DMS 273 (cell line): ENCODE measurements at regions not wholly inside any gene's neighbourhood (a gene's known extent, or its start where the extent isn't known, plus 50 kb on each side); places are given as distances from the start of the nearest gene placed in this dataset.

Experiments
- DNase-seq: peaks from one replicate; lab custom pipeline; 2025; ENCODE audit not compliant: unreplicated experiment; lab: John Stamatoyannopoulos, UW

- peak; percentile 29 for DNase-seq
Measured at GRCh38 chr11:113634940-113635575, 71.0 kb downstream of the TMPRSS5 start.

GRCh38 chr11:113632981-113633380, 73.1 kb downstream of the TMPRSS5 start:
- DNase-seq, result no peak

- no peak for DNase-seq
Measured at GRCh38 chr11:113629562-113629961, 76.5 kb downstream of the TMPRSS5 start.

- peak; percentile 44 for DNase-seq
Measured at GRCh38 chr11:113628912-113629311, 77.2 kb downstream of the TMPRSS5 start.

- DNase-seq, result peak; percentile 11
Measured at GRCh38 chr11:113627946-113628345, 78.2 kb downstream of the TMPRSS5 start.

- no peak for DNase-seq
Measured at GRCh38 chr11:113627297-113627696, 78.8 kb downstream of the TMPRSS5 start.

- no peak for DNase-seq
Measured at GRCh38 chr11:113626736-113627135, 79.4 kb downstream of the TMPRSS5 start.

GRCh38 chr11:113623114-113623513, 83.0 kb downstream of the TMPRSS5 start:
- DNase-seq, result no peak

- DNase-seq, result no peak
Measured at GRCh38 chr11:113618360-113618759, 87.7 kb downstream of the TMPRSS5 start.

- DNase-seq, result peak; percentile 5
Measured at GRCh38 chr11:113615773-113616172, 90.3 kb downstream of the TMPRSS5 start.

GRCh38 chr11:113615098-113615497, 91.0 kb downstream of the TMPRSS5 start:
- peak; percentile 34 for DNase-seq

- DNase-seq, result no peak
Measured at GRCh38 chr11:113614097-113614496, 92.0 kb downstream of the TMPRSS5 start.

GRCh38 chr11:113613619-113614018, 92.5 kb downstream of the TMPRSS5 start:
- DNase-seq, result no peak

- DNase-seq, result no peak
Measured at GRCh38 chr11:113604186-113604585, 101.9 kb downstream of the TMPRSS5 start.

- DNase-seq, result peak; percentile 32
Measured at GRCh38 chr11:113603277-113604059, 102.6 kb downstream of the TMPRSS5 start.

GRCh38 chr11:113602483-113602882, 103.6 kb downstream of the TMPRSS5 start:
- DNase-seq, result no peak

- no peak for DNase-seq
Measured at GRCh38 chr11:113596658-113597057, 109.5 kb downstream of the TMPRSS5 start.

- no peak for DNase-seq
Measured at GRCh38 chr11:113595810-113596594, 110.1 kb downstream of the TMPRSS5 start.

- DNase-seq, result no peak
Measured at GRCh38 chr11:113593698-113594308, 112.3 kb downstream of the TMPRSS5 start.

GRCh38 chr11:113591117-113591516, 115.0 kb downstream of the TMPRSS5 start:
- DNase-seq, result no peak

GRCh38 chr11:113587308-113587739, 112.1 kb upstream of the DRD2 start:
- no peak for DNase-seq
